ENCODE measurements at regions not wholly inside any gene's neighbourhood (a gene's known extent, or its start where the extent isn't known, plus 50 kb on each side); places are given as distances from the start of the nearest gene placed in this dataset.
A peak's percentile ranks its signal among the peaks of the same experiment; 100 is the strongest.

DNA sequence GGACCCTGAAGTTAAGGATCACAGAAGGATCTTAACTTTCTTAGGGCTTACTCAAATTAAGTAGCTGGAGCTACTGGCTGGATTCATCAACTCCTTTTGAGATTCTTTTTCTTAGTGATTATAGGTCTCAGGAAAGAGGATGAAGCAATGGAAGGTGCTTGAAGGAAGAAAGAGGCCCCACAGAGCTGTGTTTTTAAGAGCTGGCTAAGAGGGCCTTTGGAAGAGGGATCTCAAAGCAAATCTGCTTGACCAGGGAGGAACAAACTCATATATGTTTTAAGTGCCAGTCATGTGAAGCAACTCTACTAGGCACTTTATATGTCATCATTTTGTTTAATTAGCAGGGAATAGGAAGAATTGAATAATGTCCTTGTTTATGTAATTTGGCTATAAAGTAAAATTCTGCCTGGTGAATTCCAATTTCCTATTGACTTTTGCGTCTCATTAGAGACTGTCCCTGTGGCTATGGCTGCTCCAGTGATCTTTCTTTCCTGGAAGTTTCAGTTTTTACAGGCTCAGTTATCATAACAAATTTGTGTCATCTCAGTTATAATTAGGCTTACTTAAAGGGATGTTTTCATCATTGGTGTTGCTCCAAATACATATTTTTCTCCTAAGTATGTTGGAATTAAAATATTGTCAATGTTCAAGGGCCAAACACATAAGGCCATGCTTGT, 222.8 kb upstream of the CITED2 start:
- no peak for DNase-seq

DNA sequence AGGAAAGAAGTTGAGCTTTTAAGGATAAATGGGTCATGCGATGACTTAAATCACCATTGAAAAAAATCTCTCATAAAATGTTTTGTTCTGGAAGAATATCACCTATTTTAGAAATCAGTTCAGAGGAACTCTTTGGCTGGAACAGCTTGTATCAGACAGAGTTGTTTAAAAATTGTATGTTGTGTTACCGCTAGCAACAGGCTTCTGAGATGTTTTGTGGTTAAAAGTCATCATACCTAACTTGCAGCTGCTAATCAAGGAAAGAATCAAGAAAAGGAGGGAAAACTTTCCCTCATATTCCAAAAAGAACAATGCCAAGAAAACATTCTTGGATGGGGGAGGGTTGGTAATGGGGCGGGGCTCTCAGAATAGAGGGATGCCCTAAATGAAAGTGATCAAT, 220.7 kb upstream of the CITED2 start:
- DNase-seq = no peak

DNA sequence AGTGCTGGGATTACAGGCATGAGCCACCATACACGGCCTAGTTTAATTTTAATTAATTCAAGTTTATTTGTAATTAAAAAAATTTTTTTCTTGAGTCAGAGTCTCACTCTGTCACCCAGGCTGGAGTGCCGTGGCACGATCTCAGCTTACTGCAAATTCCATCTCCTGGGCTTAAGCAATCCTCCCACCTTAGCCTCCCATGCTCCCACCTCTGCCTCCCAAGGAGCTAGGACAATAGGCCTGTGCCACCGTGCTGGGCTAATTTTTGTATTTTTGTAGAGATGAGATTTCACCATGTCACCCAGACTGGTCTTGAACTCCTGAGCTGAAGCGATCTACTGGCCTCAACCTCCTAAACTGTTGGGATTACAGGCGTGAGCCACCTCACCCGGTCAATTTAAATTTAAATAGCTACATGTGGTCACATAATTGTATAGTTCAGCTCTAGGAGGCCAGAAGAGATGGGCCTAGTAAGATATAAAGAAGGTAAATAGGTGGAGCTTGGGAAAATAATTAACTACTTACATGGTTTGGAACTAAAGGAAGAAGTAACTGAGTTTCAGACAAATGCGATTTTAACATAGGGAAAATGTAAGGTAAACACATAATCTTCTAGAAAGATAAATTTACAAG, 220.0 kb upstream of the CITED2 start:
- DNase-seq = no peak

DNA sequence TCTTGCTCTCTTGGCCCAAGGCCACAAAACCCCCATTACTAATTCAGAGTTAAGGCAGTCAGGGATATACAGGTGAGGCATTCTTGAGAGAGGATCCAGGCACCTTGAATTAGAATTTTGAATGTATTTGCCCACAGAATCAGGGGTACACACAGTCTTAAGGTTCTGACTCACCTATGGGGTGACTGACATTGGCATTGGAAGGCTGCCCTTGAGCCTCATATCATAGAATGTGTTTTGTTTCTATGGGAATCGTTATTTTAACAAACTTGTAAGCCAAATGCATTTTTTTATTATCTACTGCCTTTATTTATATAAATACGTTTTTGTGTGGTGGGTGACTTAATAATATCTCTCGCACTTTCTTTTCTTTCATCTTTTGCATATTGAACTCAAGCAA, 218.6 kb upstream of the CITED2 start:
- DNase-seq = no peak

DNA sequence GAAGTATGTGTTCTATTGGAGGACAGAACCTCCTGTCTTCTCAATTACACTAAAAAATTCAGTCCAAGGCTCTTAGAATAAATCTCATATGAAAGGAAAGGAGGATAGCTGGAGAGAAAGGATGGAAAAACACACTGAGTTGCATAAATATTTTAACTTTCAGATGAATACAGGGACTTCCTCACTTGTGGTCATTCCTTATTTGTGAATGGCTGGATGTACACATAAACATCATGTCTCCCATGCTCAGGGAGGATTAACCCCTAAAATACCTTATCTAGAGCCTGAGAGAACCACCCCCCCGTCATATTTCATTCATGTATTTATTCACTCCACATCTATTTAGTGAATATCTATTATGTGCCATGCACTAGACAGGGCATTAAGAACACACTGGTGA, 217.6 kb upstream of the CITED2 start:
- DNase-seq = no peak

DNA sequence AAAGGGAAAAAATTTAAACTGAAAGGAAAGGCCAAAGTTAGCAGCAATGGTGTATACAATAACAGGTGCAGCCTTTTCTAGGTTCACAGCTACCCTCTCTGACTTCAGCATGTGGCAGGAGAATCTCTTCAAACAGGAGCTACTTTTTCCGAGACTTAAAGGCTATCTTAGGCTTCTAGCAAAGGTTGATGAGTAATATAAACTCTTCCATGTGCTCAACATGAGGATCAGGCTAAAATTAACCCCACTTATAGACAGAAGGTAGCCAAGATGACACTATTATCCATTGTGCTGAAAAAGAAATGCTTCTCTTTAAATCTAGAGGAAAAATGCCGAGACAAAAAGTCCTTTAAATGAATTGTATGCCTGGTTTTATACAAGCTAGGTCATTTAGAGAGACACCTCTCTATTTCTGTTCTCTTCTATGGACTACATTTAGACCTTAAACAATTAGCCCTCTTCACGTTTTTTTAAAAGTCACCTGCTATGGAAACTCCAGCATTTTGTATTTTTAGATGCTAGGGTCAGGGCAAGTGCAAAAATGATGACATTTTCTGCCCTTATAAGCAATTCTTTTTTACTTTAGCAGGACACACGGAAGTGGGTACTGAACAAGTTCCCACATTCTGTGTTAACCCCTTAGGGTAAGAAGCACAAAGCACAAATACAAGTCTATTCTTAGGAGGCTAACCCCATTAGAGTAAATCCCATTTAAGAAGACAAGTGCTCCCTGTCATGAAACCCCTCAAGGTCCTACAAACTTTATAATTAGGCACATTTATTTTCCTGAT, 216.8 kb upstream of the CITED2 start:
- no peak for DNase-seq

DNA sequence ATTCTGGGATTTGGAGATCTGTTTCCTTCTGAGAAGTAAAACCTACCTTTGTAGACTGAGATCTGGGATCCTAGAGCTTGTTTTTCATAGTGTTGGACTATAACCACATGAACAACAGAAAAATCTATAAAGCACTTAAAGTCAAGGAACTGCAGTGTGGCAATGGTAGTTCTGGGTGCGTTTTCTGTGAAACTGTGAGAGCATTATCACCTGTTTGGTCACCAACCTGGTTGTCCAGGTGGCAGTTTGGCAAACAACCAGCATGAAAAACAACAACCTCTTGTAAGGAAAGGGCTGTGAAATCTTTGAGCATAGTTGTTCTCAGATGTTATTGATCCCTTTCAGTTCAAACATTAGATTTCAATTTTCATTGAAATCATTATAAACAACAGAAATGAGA, 215.8 kb upstream of the CITED2 start:
- no peak for DNase-seq

DNA sequence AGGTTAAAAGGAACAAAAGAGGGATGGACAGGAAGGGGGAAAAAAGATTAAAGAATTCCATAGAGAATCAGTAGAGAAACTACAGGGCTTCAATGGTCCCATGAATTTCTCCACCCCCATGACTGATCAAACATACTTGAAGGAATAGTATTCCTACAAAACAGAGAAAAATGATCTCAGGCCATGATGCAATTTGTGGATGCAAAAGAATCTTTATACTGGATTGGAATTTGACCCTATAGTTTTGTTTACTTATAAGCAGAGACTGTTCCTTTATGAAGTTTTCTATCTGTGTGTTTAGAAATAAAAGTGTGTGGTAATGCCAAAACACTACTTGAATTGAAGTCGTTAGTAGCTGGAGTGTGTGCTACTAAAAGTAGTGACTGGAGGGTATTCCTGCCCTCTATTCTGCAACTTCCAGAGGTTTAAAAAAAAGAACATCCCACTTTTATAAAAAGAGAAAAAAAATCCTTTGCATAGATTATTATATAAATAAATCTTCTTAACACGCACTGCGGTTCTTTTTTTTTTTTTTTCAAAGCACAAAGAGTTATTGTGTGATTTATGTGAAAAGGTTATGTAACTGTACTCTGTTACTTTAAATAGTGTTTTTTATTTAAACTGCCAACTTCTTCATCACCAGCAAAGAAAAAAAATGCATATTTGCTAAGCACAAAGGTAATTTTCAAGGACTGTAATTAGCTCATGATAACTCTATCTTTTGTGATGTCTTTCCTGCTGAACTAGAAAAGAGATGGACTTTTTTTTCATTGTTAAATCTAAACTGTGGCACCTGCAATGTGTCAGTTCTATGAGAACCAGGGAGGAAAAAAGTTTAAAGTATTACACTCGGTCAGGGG, 214.5 kb upstream of the CITED2 start:
- DNase-seq = no peak

DNA sequence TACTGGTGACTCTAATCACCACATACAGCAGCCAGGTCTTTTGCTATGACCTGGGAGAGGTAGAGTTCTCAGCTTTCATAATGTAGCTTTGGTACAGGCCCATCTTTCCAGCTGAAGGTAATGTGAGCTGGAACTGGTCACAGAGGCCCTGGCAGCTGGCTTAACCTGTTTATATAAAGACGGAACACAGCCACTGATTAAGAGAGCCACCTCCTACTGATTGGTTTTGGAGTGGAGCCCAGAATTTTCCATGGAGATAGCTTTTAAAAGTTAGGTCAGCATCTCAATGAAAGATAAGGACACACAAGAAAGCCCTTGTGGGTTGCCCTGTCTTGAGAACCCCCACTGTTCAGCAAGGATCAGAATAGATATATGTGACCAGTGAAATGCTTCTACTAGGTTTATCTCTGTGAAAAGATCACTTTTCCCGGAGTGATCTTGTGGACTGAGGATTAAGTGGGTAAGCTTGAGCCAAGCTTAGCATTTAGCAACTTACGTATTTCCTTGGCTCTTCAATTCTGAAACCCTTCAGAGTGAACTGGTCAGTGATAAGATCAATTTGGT, 213.7 kb upstream of the CITED2 start:
- no peak for DNase-seq

DNA sequence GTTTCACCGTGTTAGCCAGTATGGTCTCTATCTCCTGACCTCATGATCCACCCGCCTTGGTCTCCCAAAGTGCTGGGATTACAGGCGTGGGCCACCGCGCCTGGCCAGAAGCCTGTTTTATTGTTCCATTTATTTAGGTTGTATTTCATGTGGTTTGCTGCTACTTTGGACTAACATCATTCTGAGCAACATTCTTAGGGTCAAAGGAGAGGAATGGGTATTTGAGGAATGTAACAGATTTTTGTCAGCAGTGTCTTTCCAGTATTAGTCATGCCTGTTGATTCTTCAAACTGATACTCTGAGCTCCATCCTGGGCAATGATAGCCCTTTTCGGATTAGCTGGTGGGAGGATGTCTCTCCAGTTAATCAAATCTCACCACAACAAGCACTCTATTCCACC, 213.0 kb upstream of the CITED2 start:
- DNase-seq = no peak

DNA sequence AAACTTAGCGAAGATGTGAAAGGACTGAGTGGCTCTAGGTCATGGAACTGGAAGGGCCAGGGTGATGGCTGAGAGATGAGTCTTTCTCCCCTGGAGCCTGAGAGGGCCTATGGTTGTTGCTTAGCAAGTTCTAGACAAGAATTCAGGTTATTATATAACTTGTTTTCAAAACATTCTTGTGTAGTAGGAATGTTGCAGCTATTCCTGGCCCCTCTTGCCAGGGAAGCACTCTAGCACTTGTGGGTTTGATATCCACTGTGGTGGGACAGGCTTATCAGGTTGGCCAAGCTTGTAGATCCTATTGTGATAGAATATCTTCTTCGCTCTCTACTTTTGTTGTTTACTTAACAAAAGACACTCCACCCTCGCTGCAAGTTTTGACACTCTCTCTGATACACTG, 211.8 kb upstream of the CITED2 start:
- no peak for DNase-seq

DNA sequence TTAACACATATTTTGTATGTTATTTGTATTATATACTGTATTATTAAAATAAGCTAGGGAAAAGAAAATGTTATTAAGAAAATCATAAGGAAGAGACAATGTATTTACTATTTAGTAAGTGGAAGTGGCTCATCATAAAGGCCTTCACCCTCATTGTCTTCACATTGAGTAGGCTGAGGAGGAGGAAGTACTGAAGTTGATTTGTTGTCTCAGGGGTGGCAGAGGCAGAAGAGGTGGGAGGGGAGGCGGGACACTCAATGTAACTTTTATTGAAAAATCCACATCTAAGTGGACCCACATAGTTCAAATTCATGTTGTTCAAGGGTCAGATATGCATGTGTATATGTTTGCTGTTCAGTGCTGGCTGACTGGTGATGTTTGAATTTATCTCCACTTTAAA, 210.2 kb upstream of the CITED2 start:
- no peak for DNase-seq

DNA sequence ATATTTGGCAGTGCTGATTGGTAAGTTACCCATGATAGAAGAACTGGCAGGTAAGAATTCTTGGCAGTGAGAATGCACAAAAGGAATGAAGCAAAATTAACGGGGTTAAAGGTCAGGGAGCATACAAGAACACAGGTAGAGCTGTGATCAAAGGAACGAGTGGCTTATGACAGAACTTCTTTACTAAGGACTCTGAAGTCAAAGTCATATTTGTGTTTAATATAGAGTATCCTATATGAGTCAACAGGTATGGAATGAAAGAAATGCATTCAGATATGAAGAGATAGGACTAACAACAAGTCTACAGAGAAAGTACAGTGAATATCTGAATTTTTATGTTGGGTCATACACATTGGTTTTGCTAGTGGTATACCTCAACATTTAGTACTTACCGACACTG, 209.0 kb upstream of the CITED2 start:
- no peak for DNase-seq

DNA sequence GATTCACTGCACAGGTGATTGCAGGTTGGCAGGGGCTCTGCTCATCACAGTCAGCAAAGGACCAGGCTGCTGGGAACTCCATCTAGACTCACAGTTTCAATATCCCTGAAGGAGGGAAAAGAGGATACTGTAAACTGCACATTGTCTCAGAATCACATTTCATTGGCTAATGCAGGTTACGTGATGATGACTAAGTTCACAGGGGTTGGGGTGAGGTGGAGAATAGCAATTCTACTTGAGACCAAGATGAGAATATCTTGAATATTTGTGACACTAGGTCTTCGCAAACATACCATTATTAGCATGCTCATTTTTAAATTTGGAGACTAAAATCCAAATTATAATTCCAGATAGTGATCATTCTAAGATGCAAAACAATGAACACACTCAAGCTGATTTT, 208.5 kb upstream of the CITED2 start:
- DNase-seq = no peak

DNA sequence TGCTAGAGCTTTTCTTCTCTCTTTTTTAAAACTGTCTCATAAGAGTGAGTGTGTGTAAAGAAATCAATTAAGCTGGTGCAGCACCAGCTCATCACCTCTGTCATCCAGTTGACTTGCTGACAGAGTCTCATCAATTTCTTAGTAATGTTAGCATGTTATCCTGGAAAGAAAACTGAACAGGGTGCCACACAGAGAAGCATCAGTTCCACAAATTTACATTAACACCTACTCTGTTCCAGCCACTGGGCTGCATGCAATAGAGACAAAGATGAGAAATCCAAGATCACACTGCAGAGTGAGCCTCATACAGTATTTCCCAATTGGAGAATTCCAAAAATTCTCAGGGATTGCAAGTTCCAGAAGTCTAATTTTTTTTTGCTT, 207.0 kb upstream of the CITED2 start:
- DNase-seq = no peak

DNA sequence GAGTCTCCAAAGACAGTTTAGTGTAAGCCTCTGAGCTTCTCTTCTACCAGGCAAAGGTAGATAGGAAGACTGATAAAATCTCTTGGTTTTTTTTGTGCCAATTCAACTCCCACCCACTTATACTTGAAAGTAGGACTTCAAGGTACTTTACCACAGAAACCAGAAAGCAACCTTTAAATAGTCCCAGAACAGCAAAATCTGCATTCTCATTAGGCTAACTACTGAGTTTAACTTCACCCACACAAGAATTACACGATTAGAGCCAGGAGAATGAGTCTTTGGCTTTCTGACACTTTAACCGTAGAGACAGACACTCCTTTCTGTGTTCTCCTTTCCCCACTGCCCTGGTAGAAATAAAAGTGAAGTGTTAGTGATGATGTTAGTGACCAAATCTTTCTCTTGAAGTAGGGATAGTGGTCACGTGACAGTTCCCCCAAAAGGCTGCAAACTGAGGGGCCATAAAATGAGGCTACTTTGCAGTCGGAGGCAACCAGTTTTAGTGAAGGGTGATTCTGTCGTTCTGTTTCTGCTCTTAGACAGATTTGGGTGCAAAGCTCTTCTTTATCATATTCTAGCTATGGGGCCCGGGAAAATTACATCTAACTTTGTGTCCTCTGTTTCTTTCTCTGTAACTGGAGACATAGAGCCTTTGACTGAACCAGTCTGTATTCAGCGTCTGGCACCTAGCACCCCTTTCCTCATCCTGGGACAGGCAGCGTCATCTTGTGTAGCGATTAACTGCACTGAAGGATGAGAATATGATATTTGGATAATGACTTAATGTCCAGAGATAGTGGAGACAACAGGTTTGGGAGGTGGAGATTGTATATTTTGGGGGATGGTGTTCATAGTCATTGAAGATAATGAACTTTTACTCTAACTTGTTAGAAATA, 206.4 kb upstream of the CITED2 start:
- no peak for DNase-seq

DNA sequence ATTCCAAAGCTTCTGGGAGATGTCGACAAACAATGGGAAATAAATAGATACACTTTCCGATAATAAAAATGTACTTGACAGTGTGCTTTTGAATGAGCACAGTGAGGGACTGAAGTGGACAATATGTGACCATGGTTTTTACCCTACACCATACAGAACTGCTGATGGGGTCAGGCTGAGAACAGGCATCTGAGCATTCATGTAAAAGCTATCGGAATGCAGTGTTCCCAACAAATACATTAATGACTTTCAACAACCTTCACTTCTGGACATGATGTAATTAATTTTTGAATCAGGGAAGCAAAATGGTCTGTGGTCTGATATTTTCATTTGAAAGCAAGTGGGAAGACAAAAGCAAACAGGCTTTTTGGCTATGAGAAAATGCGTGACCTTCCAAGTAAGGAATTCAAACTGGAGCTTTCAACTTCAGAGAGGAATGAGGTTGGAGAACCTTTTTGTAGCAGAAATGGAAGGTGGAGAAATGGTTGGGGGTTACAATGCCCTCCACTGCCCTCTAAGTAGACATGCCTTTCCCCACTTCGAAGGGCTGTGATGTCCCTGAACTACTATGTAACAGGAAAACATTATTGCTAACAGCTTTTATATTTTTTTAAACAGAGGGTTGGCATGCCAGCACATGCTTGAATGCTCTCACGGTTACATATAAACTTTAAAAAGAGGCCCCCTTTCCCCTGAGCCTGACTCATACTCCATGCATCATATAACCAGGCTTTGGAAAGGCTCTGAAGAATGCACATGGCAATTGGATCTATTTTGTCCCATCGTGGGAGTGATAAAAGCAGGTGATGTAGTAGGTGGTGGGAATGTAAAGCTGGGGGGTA, 203.5 kb upstream of the CITED2 start:
- DNase-seq = peak; percentile 39

DNA sequence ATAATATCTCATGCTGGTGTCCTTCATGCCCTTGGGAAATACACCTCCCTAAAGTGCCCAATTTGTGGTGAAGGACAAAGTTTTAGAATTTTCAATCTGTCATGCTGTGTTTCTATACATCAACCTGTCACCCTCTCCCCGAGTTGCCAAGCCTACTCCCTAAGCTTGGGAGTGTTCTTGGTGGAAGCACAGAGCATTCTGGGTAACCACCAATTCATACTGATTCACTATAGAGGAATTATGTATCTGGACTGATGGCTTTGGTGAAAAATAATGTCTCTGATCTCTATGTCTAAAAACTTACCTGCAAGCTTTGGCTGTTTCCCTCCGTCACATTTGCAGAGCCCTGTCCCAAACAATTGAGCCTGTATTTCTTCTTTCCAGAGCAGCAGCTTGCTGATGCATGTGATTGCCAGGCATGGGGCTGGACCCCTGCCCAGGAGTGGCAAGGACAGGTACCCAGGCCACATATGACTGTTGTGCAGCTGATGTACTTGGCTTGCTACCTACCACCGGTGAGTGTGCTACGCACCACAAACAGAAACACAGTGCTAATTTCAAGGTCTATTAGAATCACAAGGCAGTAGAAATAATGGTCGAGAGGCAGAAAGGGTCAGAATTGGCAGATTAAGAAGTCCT, 202.8 kb upstream of the CITED2 start:
- DNase-seq = no peak

DNA sequence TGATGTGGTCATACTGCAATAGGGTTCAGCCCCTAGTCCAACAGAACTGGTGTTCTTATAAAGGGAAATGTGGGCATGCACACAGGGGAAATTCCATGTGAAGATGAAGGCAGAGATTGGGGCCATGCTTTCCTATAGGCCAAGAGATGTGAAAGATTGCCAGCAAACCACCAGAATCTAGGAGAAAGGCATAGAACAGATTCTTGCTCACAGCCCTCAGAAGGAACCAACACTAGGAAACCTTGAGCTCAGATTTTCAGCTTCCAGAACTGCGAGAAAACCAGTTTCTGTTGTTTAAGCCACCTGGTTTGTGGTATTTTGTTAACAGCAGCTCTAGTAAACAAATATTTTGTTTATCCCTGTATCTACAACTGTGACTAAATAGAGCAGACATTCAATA, 197.6 kb upstream of the CITED2 start:
- DNase-seq = no peak

DNA sequence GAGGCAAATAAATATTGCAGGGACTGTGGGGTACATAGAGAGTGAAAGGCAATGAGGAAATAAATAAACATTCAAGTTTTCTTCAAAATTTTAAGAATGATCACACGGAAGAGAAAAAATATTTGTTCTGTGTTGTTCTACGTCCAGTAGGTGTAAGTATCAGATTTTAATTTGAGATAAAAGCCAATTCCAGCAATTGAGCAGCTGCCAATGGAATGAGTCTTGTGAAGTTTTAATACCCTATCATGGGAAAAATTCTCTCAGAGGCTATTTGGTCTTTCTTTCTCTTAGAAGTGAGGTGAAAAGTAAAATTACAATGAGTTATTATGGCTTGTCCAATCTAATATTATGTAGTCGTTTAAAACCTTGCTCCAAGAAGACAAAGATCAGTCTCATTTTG, 195.7 kb upstream of the CITED2 start:
- DNase-seq = no peak

Data from femur (tissue), 1 donor.